HL-60 (cell line): ENCODE measurements at regions not wholly inside any gene's neighbourhood (a gene's known extent, or its start where the extent isn't known, plus 50 kb on each side); places are given as distances from the start of the nearest gene placed in this dataset.
A peak's percentile ranks its signal among the peaks of the same experiment; 100 is the strongest.

Experiments
- DNase-seq, 2 experiments: peaks; one replicate each; pipeline ENCODE4 v3.0.0-alpha.2; 2010 to 2020; ENCODE audit warnings: low read depth in 1 of 2, low spot score in 1 of 2
- H3K27ac ChIP-seq: fragments of 250-450 bp; sonication (Bioruptor Pico); replicated peaks from 2 replicates; pipeline ENCODE4 v1.5.1; 2020; ENCODE audit warnings: mild to moderate bottlenecking, moderate library complexity
- H3K27me3 ChIP-seq: fragments of 250-450 bp; sonication (Bioruptor Pico); 2 replicates; pipeline ENCODE4 v1.5.1; 2021; ENCODE audit warnings: mild to moderate bottlenecking, moderate library complexity; ENCODE audit not compliant: insufficient read depth, poor library complexity, severe bottlenecking
- H3K4me3 ChIP-seq: replicated peaks from 2 replicates; pipeline ENCODE4 v1.5.1; 2011; ENCODE audit warnings: mild to moderate bottlenecking, control low read depth, low read length; ENCODE audit not compliant: insufficient read depth
- CTCF ChIP-seq: IDR thresholded peaks from one replicate; pipeline ENCODE4 v1.5.1; 2011; ENCODE audit warnings: low read length, control low read depth, inconsistent platforms; ENCODE audit not compliant: insufficient read depth
- GABPA ChIP-seq: IDR thresholded peaks from 2 replicates; pipeline ENCODE4 v1.6.1; 2012; ENCODE audit warnings: low read depth
- POLR2AphosphoS5 ChIP-seq: IDR thresholded peaks from 2 replicates; pipeline ENCODE4 v1.6.1; 2012; ENCODE audit warnings: low read depth
- REST ChIP-seq: IDR thresholded peaks from 2 replicates; pipeline ENCODE4 v1.6.1; 2012; ENCODE audit warnings: low read depth; ENCODE audit not compliant: insufficient replicate concordance
- SPI1 ChIP-seq: IDR thresholded peaks from 2 replicates; pipeline ENCODE4 v1.6.1; 2012; ENCODE audit warnings: low read depth, mild to moderate bottlenecking, borderline replicate concordance

GRCh38 chr11:114891911-114892310, 213.6 kb downstream of the NXPE2 start:
- DNase-seq: no peak
- TF ChIP-seq REST (no peak), CTCF (no peak), GABPA (no peak), POLR2AphosphoS5 (no peak), SPI1 (no peak)
- Histone ChIP-seq H3K27ac (no peak overlapping the region), H3K4me3 (no peak overlapping the region), H3K27me3 (no peaks in the 10 kb centered on the region)

DNA sequence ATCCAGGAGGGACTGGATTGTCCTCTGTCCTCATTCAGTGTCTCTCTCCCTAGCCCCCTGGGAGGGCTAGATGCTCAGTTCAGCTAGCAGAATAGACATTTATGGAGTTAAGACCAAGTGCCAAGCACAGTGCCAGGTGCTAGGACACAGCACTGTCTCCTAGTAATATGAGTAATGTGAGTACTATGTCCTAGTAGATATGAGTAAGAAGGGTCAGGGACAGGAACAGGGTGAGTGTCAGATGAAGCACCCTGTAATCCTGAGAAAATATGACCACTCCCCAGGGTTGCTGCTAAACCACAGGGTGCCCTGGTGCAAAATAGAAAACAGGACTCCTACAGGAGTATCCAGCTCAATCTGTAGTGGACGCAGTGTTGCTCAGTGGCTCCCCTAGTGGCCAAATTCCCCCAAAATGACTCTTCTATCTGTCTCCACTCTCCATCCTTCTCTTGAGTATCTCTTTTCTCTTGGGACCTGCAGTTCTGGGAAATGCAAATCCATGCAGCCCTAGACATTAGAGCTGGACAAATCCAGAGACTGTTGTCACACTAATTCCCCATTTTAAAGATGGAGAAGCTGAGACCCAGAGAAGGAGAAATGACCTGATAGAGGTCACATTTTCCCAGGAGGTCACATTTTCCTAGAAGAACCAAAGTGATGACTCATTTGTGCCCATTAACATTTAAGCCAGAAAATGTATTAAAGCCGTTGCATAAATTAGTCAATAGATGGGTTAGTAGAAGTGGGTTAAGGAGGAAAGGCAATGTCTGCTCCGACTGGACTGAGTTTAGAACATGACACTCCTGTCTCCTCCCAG, 214.3 kb downstream of the NXPE2 start:
- no peak for DNase-seq
- no peaks in the 10 kb centered on the region for H3K27me3 ChIP-seq

More for the DNA sequence above, 214.3 kb downstream of the NXPE2 start:
- no peak overlapping the region for H3K4me3 ChIP-seq
- no peak overlapping the region for H3K27ac ChIP-seq
- TF ChIP-seq REST (no peak), GABPA (no peak), POLR2AphosphoS5 (no peak), CTCF (peak; percentile 35)
